ENCODE measurements at regions not wholly inside any gene's neighbourhood (a gene's known extent, or its start where the extent isn't known, plus 50 kb on each side); places are given as distances from the start of the nearest gene placed in this dataset.

DNA sequence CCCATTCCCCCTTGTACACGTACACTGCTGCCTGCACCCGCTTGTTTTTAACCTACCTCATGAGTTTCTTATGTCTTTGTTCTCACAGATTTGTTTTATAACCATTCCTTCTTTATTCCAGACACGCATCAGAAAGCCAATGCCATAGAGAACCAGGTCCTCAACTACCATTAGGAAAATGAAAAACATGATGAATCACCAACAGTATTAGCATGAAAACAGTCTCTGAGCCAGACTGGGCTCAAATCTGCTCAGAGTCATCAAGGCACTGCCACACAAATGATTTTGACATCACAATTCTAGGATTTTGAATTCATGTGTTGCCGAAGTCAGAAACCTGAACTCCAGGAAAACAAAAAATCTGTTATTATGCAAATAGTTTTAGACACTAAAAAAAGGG, 394.1 kb upstream of the GRIA1 start:
- H3K4me1 ChIP-seq: no peaks in the 10 kb centered on the region
- no peaks in the 10 kb centered on the region for H3K36me3 ChIP-seq
- H3K4me3 ChIP-seq: no peak overlapping the region
- DNase-seq (no peak), ATAC-seq (ENCODE audit: low FRiP score in 2 of 2) (no peak)
- WGBS, 2 donors: 81 to 85% methylated on average over 4 of the region's 4 CpGs
- TF ChIP-seq POLR2A (IDR thresholded peaks at IDR 0.05) (no peak), POLR2AphosphoS5 (IDR thresholded peaks at IDR 0.05) (no peak)
- H3K27ac ChIP-seq: no peak overlapping the region
- no peaks in the 10 kb centered on the region for H3K27me3 ChIP-seq
- H3K9me3 ChIP-seq: no peaks in the 10 kb centered on the region

DNA sequence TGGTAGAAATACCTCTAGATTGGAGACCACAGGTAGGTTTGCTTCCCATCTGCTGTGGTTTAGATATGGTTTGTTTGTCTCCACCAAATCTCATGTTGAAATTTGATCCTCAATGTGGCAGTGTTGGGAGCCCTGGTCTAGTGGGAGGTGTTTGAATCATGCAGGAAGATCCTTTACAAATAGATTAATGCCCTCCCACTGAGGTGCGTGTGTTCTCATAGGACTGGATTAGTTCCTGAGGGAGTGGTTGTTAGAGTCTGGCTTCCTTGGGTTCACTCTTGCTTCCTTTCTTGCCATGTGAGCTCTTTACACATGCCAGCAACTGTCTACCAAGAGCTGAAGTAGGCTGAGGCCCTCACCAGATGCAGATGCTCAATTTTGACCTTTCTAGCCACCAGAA, 391.1 kb upstream of the GRIA1 start:
- H3K4me3 ChIP-seq: no peak overlapping the region
- no peak for TF ChIP-seq POLR2AphosphoS5 (IDR thresholded peaks at IDR 0.05)
- TF ChIP-seq, protein P1, sequence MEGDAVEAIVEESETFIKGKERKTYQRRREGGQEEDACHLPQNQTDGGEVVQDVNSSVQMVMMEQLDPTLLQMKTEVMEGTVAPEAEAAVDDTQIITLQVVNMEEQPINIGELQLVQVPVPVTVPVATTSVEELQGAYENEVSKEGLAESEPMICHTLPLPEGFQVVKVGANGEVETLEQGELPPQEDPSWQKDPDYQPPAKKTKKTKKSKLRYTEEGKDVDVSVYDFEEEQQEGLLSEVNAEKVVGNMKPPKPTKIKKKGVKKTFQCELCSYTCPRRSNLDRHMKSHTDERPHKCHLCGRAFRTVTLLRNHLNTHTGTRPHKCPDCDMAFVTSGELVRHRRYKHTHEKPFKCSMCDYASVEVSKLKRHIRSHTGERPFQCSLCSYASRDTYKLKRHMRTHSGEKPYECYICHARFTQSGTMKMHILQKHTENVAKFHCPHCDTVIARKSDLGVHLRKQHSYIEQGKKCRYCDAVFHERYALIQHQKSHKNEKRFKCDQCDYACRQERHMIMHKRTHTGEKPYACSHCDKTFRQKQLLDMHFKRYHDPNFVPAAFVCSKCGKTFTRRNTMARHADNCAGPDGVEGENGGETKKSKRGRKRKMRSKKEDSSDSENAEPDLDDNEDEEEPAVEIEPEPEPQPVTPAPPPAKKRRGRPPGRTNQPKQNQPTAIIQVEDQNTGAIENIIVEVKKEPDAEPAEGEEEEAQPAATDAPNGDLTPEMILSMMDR (IDR thresholded peaks at IDR 0.05): no peak
- no peak for TF ChIP-seq EP300 (IDR thresholded peaks at IDR 0.05)
- no peak for TF ChIP-seq POLR2A (IDR thresholded peaks at IDR 0.05)
- no peaks in the 10 kb centered on the region for H3K9me3 ChIP-seq
- ATAC-seq (ENCODE audit: low FRiP score in 2 of 2) (no peak), DNase-seq (no peak)
- 50 to 91% methylated on average over 1 of the region's 1 CpG for WGBS, 2 donors
- H3K27ac ChIP-seq: no peak overlapping the region
- H3K27me3 ChIP-seq: no peaks in the 10 kb centered on the region
- H3K36me3 ChIP-seq: no peaks in the 10 kb centered on the region
- H3K4me1 ChIP-seq: no peaks in the 10 kb centered on the region

DNA sequence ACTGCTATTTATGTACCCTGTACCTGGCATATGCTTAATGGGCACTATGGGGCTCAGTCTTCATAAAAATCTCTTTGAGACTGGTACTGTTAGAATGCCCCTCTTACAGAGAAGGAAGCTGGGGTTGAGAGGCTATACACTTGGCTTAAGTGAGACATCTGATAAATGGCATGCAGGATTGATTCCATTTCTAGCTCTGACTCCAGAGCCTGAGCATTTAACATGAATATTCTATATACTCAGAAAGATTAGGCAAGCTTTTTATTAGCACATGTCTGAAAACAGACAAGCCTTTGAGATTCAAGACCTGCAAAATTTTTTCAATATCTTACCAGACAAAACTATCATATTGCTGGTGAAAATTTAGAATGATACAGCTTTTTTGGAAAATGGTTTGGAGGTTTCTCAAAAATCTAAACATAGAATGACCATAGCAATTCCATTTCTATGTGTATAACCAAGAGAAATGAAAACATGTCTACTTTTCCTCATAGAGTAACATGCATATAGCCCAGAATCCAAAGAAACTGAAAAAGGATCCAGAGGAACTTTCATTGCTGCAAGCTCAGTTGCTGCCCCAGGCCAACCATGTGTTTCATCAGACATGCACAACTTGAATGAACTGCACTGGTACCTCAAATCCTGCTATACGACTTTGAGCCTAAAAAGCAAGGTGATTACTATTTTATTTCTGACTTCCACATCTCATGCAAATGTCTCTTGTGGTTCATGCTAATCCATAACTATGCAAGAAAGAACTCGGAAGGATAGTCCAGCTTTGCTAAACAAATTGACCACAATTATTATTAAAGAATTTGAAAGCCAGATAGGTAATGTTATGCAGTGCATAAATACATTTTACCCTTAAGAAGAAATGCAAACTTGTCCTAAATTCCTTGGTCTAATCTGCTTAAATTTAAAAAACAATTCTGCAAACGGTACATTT, 389.0 kb upstream of the GRIA1 start:
- TF ChIP-seq EP300 (IDR thresholded peaks at IDR 0.05) (no peak), POLR2AphosphoS5 (IDR thresholded peaks at IDR 0.05) (no peak), POLR2A (IDR thresholded peaks at IDR 0.05) (no peak)
- TF ChIP-seq, protein P1 (IDR thresholded peaks at IDR 0.05): no peak
- WGBS, 2 donors: 73 to 74% methylated on average over 3 of the region's 3 CpGs
- no peaks in the 10 kb centered on the region for H3K9me3 ChIP-seq
- H3K27me3 ChIP-seq: no peaks in the 10 kb centered on the region
- no peak for ATAC-seq (ENCODE audit: low FRiP score in 2 of 2)
- H3K4me3 ChIP-seq: no peak overlapping the region
- H3K27ac ChIP-seq: no peak overlapping the region
- no peaks in the 10 kb centered on the region for H3K36me3 ChIP-seq
- no peak for DNase-seq
- H3K4me1 ChIP-seq: no peaks in the 10 kb centered on the region

DNA sequence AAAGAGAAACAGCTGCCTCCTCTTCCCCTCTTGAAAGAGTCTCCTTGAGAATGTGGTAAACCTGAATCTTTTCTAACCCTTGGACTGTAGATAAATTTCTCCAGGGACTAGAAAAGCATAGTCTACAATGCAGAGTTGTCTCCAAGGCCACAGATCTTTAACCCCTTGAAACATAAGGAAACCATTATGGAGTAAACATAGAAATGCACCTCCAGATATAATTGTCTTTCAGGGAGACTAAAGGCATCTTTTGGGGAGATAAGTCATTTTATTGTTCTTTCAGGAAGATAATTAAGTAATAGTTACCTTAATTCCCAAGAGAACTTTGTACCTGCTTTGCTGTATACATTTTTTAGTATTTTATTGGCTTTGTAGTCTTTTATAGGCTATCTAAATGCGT, 373.6 kb upstream of the GRIA1 start:
- Histone ChIP-seq H3K27ac (no peak overlapping the region), H3K4me1 (no peaks in the 10 kb centered on the region), H3K4me3 (no peak overlapping the region), H3K36me3 (no peaks in the 10 kb centered on the region), H3K27me3 (no peaks in the 10 kb centered on the region), H3K9me3 (no peaks in the 10 kb centered on the region)
- ATAC-seq (ENCODE audit: low FRiP score in 2 of 2): no peak
- 63 to 79% methylated on average over 1 of the region's 1 CpG for WGBS, 2 donors
- no peak for TF ChIP-seq EP300 (IDR thresholded peaks at IDR 0.05)
- no peak for TF ChIP-seq POLR2A (IDR thresholded peaks at IDR 0.05)
- TF ChIP-seq, protein P1 (IDR thresholded peaks at IDR 0.05): no peak
- TF ChIP-seq POLR2AphosphoS5 (IDR thresholded peaks at IDR 0.05): no peak
- no peak for DNase-seq

GRCh38 chr5:153118018-153118417, 372.5 kb upstream of the GRIA1 start:
- Histone ChIP-seq H3K4me3 (no peak overlapping the region), H3K9me3 (no peaks in the 10 kb centered on the region), H3K4me1 (no peaks in the 10 kb centered on the region), H3K27me3 (no peaks in the 10 kb centered on the region), H3K36me3 (no peaks in the 10 kb centered on the region), H3K27ac (no peak overlapping the region)
- 83 to 89% methylated on average over 1 of the region's 1 CpG for WGBS, 2 donors
- TF ChIP-seq EP300 (IDR thresholded peaks at IDR 0.05): no peak
- no peak for TF ChIP-seq POLR2A (IDR thresholded peaks at IDR 0.05)
- TF ChIP-seq, protein P1 (IDR thresholded peaks at IDR 0.05): no peak
- no peak for TF ChIP-seq POLR2AphosphoS5 (IDR thresholded peaks at IDR 0.05)
- DNase-seq: no peak
- ATAC-seq (ENCODE audit: low FRiP score in 2 of 2): no peak

Measured in upper lobe of left lung (tissue), 6 donors.